IMR-90 (cell line): ENCODE measurements at regions not wholly inside any gene's neighbourhood (a gene's known extent, or its start where the extent isn't known, plus 50 kb on each side); places are given as distances from the start of the nearest gene placed in this dataset.

Experiments
- CTCF ChIP-seq: conservative IDR thresholded peaks from 2 replicates; pipeline ENCODE4 v1.5.1; 2012; ENCODE audit warnings: mild to moderate bottlenecking, low read depth, low read length, improper control_type of control experiment
- ELK1 ChIP-seq: fragments of 150-350 bp; IDR thresholded peaks from 2 replicates; pipeline ENCODE4 v1.6.1; 2016; ENCODE audit warnings: low read depth, mild to moderate bottlenecking, low read length, moderate library complexity, borderline replicate concordance
- POLR2A ChIP-seq: IDR thresholded peaks from 2 replicates; pipeline ENCODE4 v1.6.1; 2012; ENCODE audit warnings: mild to moderate bottlenecking, low read depth, low read length

GRCh38 chr1:186541003-186541402, 80.1 kb upstream of the PDC start:
- TF ChIP-seq POLR2A (no peak), CTCF (no peak), ELK1 (no peak)
